Activated CD8-positive, alpha-beta T cell treated with anti-CD3 and anti-CD28 coated beads for 36 hours (primary cell): ENCODE measurements at regions not wholly inside any gene's neighbourhood (a gene's known extent, or its start where the extent isn't known, plus 50 kb on each side); places are given as distances from the start of the nearest gene placed in this dataset.

Experiments
- ATAC-seq: fragments of 200-7000 bp; cut with Tn5 transposase; one replicate; pipeline ENCODE4 v1.10.0; 2021; ENCODE audit warnings: mild to moderate bottlenecking, moderate library complexity
- CTCF ChIA-PET: fragments of 350-600 bp; sonication (Branson Sonifier 250); formaldehyde crosslinking; loops from one replicate; lab custom pipeline; 2021; ENCODE audit warnings: antibody characterized with exemption; lab: Charles Lee
- POLR2A ChIA-PET: fragments of 350-600 bp; sonication (Branson Sonifier 250); formaldehyde crosslinking; loops from one replicate; lab custom pipeline; 2021; ENCODE audit warnings: antibody characterized with exemption; lab: Charles Lee
- DNase-seq: peaks from one replicate; pipeline ENCODE4 v3.0.0-alpha.2; 2020
- H3K27ac Mint-ChIP-seq: one replicate; pipeline ENCODE4 v1.8.0; 2021; ENCODE audit warnings: mild to moderate bottlenecking, mixed read lengths
- H3K27me3 Mint-ChIP-seq: one replicate; pipeline ENCODE4 v1.8.0; 2021; ENCODE audit warnings: mixed read lengths
- H3K36me3 Mint-ChIP-seq: one replicate; pipeline ENCODE4 v1.8.0; 2021; ENCODE audit warnings: low read depth, mixed read lengths
- H3K4me1 Mint-ChIP-seq: one replicate; pipeline ENCODE4 v1.8.0; 2021; ENCODE audit warnings: low read depth, mixed read lengths
- H3K4me3 Mint-ChIP-seq: one replicate; pipeline ENCODE4 v1.8.0; 2021; ENCODE audit warnings: mild to moderate bottlenecking, moderate library complexity, mixed read lengths
- H3K9me3 Mint-ChIP-seq: one replicate; pipeline ENCODE4 v1.8.0; 2021; ENCODE audit warnings: mixed read lengths
- CTCF ChIP-seq: fragments of 200-600 bp; IDR thresholded peaks from one replicate; pipeline ENCODE4 v1.8.0; 2022; ENCODE audit warnings: antibody characterized with exemption, mild to moderate bottlenecking
- intact Hi-C: fragments of 100-400 bp; cut with micrococcal nuclease; formaldehyde crosslinking; loops from one replicate; pipeline ENCODE4 v1.10.0; 2022

GRCh38 chr9:16325966-16326365, 544.5 kb downstream of the BNC2 start:
- ChIA-PET CTCF (no interaction called here), POLR2A (no interaction called here)
- Mint-ChIP-seq H3K27me3 (no peaks in the 10 kb centered on the region), H3K36me3 (no peaks in the 10 kb centered on the region), H3K4me1 (no peaks in the 10 kb centered on the region), H3K9me3 (no peaks in the 10 kb centered on the region), H3K27ac (no peak overlapping the region), H3K4me3 (no peak overlapping the region)
- DNase-seq (no peak), ATAC-seq (no peak)
- no peak for TF ChIP-seq CTCF
- intact Hi-C loops, result no loop called here

GRCh38 chr9:16328349-16328748, 542.1 kb downstream of the BNC2 start:
- Mint-ChIP-seq H3K9me3 (no peaks in the 10 kb centered on the region), H3K4me3 (no peak overlapping the region), H3K4me1 (no peaks in the 10 kb centered on the region), H3K36me3 (no peaks in the 10 kb centered on the region), H3K27me3 (no peaks in the 10 kb centered on the region), H3K27ac (no peak overlapping the region)
- POLR2A ChIA-PET, result no interaction called here
- DNase-seq (no peak), ATAC-seq (no peak)
- CTCF ChIA-PET, result no interaction called here
- no peak for TF ChIP-seq CTCF
- intact Hi-C loops, result no loop called here

GRCh38 chr9:16329671-16330113, 540.8 kb downstream of the BNC2 start:
- ChIA-PET POLR2A (no interaction called here), CTCF (no interaction called here)
- no peak overlapping the region for H3K4me3 Mint-ChIP-seq
- intact Hi-C loops, result no loop called here
- DNase-seq, result no peak
- no peak overlapping the region for H3K27ac Mint-ChIP-seq
- H3K27me3 Mint-ChIP-seq, result no peaks in the 10 kb centered on the region
- no peaks in the 10 kb centered on the region for H3K9me3 Mint-ChIP-seq
- TF ChIP-seq CTCF, result no peak
- no peak for ATAC-seq
- no peaks in the 10 kb centered on the region for H3K4me1 Mint-ChIP-seq
- H3K36me3 Mint-ChIP-seq, result no peaks in the 10 kb centered on the region

GRCh38 chr9:16331031-16331430, 539.4 kb downstream of the BNC2 start:
- Mint-ChIP-seq H3K4me3 (no peak overlapping the region), H3K27me3 (no peaks in the 10 kb centered on the region), H3K4me1 (no peaks in the 10 kb centered on the region), H3K36me3 (no peaks in the 10 kb centered on the region), H3K9me3 (no peaks in the 10 kb centered on the region), H3K27ac (no peak overlapping the region)
- no peak for ATAC-seq
- no peak for TF ChIP-seq CTCF
- intact Hi-C loops, result no loop called here
- POLR2A ChIA-PET, result no interaction called here
- CTCF ChIA-PET, result no interaction called here
- DNase-seq, result no peak

- CTCF ChIA-PET, result no interaction called here
- POLR2A ChIA-PET, result no interaction called here
- H3K36me3 Mint-ChIP-seq, result no peaks in the 10 kb centered on the region
- no peaks in the 10 kb centered on the region for H3K4me1 Mint-ChIP-seq
- H3K27me3 Mint-ChIP-seq, result no peaks in the 10 kb centered on the region
- intact Hi-C loops, result no loop called here
- H3K27ac Mint-ChIP-seq, result no peak overlapping the region
- ATAC-seq, result no peak
- H3K4me3 Mint-ChIP-seq, result no peak overlapping the region
- no peak for DNase-seq
- H3K9me3 Mint-ChIP-seq, result no peaks in the 10 kb centered on the region
- TF ChIP-seq CTCF, result no peak
Observed at GRCh38 chr9:16331527-16331926, 538.9 kb downstream of the BNC2 start.
